ENCODE measurements at regions not wholly inside any gene's neighbourhood (a gene's known extent, or its start where the extent isn't known, plus 50 kb on each side); places are given as distances from the start of the nearest gene placed in this dataset.

DNA sequence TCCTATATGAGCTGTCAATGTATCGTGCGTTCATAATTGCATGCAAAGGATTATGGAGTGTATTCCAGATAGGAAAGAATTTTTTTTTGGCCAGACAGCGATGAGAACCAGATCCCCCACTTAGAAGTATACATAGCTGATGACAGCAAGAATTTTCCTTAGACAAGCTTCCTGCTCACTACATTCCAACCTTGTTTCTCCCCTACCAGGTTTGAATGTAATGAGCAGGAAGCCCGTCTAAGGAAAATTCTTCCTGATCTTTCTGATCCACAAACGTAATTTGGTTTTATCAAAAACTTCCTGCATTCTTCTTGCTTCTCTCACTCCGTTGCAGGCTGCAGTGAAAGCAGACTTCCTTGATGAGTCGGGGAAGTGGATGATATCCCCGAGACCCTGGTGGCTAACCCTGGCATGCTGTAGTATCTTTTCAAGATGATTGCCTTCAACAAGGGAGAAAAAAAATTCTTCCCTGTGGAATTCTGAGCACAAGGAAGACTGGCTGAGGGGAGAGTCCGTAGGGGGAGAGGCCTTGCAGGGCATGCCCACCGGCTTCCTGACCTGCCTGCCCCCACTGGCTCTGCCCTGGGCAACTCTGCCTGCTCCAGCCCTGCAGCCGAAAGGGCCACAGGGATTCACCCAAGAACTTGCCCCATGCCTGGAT is 243.1 kb downstream of the TLE3 start:
- Histone ChIP-seq H3K9me3 (ENCODE audit: low read length) (peaks cover 2% of the 10 kb centered on the region), H3K4me3 (ENCODE audit: low read length) (no peak overlapping the region), H3K27me3 (ENCODE audit: insufficient read depth, low read length) (peaks cover 45% of the 10 kb centered on the region), H3K36me3 (ENCODE audit: insufficient read depth, low read length) (no peaks in the 10 kb centered on the region), H3K4me1 (ENCODE audit: insufficient read depth, low read length) (peaks cover 4% of the 10 kb centered on the region), H2AFZ (ENCODE audit: low read depth, low read length) (no peak overlapping the region)

DNA sequence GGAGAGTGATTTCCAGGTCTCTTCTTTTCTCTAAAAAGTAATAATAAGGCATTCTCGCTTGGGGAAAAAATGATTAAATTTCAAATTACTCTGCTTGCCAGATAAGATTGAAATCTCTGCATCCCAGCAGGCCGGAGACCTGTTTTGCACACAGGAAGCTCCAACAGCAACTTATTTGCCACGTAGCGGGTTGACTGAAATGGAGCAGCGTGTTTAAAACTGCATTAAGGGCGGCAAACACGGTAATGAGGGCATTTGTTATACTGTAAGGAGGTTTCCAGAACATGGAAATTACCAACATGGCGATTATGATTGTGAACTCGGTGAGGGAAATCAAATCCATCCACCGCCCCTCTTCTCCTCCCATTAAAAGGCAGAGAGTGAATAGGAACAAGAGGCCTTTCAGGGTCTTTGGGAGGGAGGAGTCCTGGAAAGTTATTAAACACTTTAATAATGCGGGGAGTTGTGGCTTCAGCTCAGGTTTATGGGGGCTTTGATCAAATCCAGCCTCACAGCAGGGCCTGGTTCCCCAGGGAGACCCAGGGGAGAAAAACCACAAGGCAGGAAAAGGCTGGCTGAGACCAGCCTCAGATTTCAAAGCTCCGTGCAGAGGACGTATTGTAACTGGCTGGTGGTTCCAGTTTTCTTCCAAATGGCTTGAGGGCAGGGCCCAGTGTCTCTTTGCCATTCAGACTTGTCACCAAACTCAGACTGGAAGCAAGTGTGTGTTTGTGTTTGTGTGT is 242.3 kb downstream of the TLE3 start:
- H3K36me3 ChIP-seq (ENCODE audit: insufficient read depth, low read length) = no peaks in the 10 kb centered on the region
- H3K4me3 ChIP-seq (ENCODE audit: low read length) = no peak overlapping the region
- no peak overlapping the region for H2AFZ ChIP-seq (ENCODE audit: low read depth, low read length)
- H3K9me3 ChIP-seq (ENCODE audit: low read length) = no peaks in the 10 kb centered on the region
- peaks cover 4% of the 10 kb centered on the region for H3K4me1 ChIP-seq (ENCODE audit: insufficient read depth, low read length)
- H3K27me3 ChIP-seq (ENCODE audit: insufficient read depth, low read length) = peaks cover 44% of the 10 kb centered on the region

DNA sequence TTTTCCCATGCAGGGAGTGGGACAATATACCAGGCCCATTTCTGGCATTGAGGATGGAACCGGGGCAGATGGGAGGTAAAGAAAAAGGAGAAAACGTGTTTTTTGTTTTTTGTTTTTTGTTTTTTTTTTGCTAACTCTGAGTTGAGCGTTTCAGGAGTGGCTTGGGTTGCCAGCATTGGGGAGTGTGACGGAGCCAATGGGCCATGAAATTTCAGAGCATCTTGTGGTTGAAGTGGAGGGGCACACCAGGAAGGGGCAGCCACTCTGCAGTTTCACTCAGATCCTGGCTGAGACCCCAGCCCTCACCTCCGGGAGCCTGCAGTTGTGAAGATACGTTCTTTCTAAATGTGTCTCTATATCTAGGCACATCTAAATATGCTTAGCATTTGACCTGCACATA is 240.5 kb downstream of the TLE3 start:
- H2AFZ ChIP-seq (ENCODE audit: low read depth, low read length) = no peak overlapping the region
- H3K27me3 ChIP-seq (ENCODE audit: insufficient read depth, low read length) = peaks cover 35% of the 10 kb centered on the region
- no peaks in the 10 kb centered on the region for H3K9me3 ChIP-seq (ENCODE audit: low read length)
- H3K4me1 ChIP-seq (ENCODE audit: insufficient read depth, low read length) = peaks cover 4% of the 10 kb centered on the region
- no peak overlapping the region for H3K4me3 ChIP-seq (ENCODE audit: low read length)
- H3K36me3 ChIP-seq (ENCODE audit: insufficient read depth, low read length) = no peaks in the 10 kb centered on the region

DNA sequence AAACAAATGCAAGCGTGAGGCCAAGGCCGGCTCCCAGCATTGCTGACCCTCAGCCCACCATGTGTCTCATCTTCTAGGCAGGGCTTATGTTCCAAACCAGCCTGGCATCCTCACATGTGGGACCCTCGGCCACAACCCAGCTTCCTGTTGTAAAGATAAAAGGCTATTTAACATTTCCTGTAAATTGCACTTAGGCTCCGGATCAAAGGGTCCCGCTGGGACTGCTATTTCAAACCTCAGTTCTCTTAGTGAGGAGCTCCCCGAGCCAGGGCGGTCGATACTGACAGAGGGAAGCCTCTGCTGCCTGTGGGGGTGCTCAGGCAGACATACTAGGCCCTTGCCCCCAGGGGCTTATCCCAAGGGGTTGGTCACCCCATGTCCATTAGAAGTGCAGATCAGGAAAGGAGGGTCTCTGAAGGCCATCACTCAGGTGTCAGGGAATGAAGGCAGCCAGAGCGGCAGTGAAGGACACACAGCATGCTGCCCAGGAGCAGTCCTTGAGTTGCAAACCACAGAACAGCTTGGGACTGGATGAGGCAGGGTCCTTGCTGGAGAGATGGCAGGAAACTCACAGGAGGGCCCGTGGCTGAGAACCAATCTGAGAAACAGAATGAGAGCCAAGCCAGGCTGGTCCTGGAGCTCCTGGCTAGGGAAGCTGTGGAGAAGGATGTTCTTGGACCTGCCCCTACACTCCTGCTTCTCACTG is 239.9 kb downstream of the TLE3 start:
- Histone ChIP-seq H3K4me3 (ENCODE audit: low read length) (no peak overlapping the region), H3K4me1 (ENCODE audit: insufficient read depth, low read length) (peaks cover 4% of the 10 kb centered on the region), H3K36me3 (ENCODE audit: insufficient read depth, low read length) (no peaks in the 10 kb centered on the region), H2AFZ (ENCODE audit: low read depth, low read length) (no peak overlapping the region), H3K27me3 (ENCODE audit: insufficient read depth, low read length) (peaks cover 30% of the 10 kb centered on the region), H3K9me3 (ENCODE audit: low read length) (no peaks in the 10 kb centered on the region)

DNA sequence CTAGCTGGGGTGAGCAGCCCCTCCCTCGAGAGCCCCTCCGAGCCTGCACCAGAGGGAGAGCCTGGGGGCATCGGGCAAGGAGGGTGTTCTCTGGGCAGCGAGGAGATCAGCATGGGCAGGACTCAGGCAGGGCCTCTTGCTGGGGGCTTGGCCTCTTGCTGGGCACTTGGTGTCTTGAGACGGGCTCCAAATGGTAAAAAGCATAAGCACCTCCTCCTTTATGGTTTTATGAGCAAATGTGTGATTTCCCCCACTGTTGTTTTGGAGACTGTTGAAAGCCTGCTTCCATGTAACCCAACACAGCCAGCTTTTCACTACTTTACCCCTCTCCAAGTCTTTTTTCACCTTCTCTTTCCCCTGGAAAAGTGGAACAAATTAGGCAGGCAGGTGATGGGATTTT is 239.3 kb downstream of the TLE3 start:
- Histone ChIP-seq H2AFZ (ENCODE audit: low read depth, low read length) (no peak overlapping the region), H3K27me3 (ENCODE audit: insufficient read depth, low read length) (peaks cover 30% of the 10 kb centered on the region), H3K4me3 (ENCODE audit: low read length) (no peak overlapping the region), H3K9me3 (ENCODE audit: low read length) (no peaks in the 10 kb centered on the region), H3K4me1 (ENCODE audit: insufficient read depth, low read length) (peaks cover 2% of the 10 kb centered on the region), H3K36me3 (ENCODE audit: insufficient read depth, low read length) (no peaks in the 10 kb centered on the region)

DNA sequence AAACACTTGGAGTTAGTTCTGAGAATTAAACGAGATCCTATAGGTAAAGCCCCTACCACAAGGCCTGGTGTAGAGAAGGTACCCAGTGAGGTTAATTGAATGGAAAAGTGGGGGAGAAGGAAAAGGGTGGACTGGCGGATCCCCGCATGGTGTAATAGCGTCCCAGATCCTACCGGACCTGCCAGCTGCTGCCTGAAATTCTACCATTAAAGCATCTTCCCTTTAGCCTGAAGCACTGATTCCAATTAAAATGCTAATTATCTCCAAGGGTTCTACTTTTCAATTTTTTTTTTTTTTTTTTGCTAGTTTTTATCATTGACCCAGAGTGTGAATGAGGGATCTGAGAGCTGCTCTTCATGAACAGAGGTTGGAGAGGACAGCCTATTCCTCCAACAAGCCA is 237.9 kb downstream of the TLE3 start:
- no peak overlapping the region for H2AFZ ChIP-seq (ENCODE audit: low read depth, low read length)
- no peaks in the 10 kb centered on the region for H3K4me1 ChIP-seq (ENCODE audit: insufficient read depth, low read length)
- no peaks in the 10 kb centered on the region for H3K9me3 ChIP-seq (ENCODE audit: low read length)
- H3K27me3 ChIP-seq (ENCODE audit: insufficient read depth, low read length) = peaks cover 28% of the 10 kb centered on the region
- no peaks in the 10 kb centered on the region for H3K36me3 ChIP-seq (ENCODE audit: insufficient read depth, low read length)
- no peak overlapping the region for H3K4me3 ChIP-seq (ENCODE audit: low read length)

DNA sequence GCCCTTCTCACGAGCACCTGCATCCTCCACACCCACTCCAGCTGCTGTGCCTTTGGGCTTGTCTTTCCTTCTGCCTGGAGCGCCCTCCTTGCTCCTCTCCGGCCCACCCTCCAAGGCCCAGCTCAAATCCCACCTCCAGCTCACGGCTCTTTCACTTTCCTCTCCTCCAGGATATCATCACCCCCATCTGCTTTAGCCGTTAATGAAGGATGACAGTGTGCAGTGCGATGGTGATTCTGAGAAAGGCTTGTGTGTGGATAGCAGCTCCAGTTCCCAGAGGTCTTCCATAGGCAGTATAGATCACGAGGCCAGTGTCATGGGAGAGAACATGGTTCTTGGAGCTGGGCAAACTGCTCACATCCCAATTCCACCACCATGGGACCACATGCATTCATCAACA is 237.4 kb downstream of the TLE3 start:
- H3K9me3 ChIP-seq (ENCODE audit: low read length) = no peaks in the 10 kb centered on the region
- no peaks in the 10 kb centered on the region for H3K36me3 ChIP-seq (ENCODE audit: insufficient read depth, low read length)
- no peak overlapping the region for H3K4me3 ChIP-seq (ENCODE audit: low read length)
- H2AFZ ChIP-seq (ENCODE audit: low read depth, low read length) = no peak overlapping the region
- H3K27me3 ChIP-seq (ENCODE audit: insufficient read depth, low read length) = peaks cover 26% of the 10 kb centered on the region
- no peaks in the 10 kb centered on the region for H3K4me1 ChIP-seq (ENCODE audit: insufficient read depth, low read length)

DNA sequence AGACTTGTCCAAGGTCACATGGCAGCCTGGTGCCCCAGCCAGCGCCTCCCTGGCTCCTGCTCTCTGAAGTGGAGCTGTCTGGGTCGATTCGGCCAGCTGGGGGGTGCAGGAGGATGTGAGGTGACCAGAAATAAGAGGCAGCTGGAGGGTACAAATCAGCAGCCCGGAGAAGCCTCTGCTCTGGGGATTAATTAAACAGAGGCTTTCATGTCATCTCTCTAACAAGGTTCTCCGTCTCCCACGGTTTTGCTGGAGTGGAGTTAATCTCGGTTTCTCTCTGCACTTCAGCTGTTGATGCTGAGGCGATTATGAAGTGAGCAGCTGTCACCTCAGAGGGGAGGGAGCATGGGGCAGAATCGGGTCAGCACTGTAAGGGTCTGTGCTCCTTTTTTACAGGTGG is 236.8 kb downstream of the TLE3 start:
- Histone ChIP-seq H2AFZ (ENCODE audit: low read depth, low read length) (no peak overlapping the region), H3K27me3 (ENCODE audit: insufficient read depth, low read length) (peaks cover 21% of the 10 kb centered on the region), H3K9me3 (ENCODE audit: low read length) (no peaks in the 10 kb centered on the region), H3K4me1 (ENCODE audit: insufficient read depth, low read length) (no peaks in the 10 kb centered on the region), H3K36me3 (ENCODE audit: insufficient read depth, low read length) (no peaks in the 10 kb centered on the region), H3K4me3 (ENCODE audit: low read length) (no peak overlapping the region)

DNA sequence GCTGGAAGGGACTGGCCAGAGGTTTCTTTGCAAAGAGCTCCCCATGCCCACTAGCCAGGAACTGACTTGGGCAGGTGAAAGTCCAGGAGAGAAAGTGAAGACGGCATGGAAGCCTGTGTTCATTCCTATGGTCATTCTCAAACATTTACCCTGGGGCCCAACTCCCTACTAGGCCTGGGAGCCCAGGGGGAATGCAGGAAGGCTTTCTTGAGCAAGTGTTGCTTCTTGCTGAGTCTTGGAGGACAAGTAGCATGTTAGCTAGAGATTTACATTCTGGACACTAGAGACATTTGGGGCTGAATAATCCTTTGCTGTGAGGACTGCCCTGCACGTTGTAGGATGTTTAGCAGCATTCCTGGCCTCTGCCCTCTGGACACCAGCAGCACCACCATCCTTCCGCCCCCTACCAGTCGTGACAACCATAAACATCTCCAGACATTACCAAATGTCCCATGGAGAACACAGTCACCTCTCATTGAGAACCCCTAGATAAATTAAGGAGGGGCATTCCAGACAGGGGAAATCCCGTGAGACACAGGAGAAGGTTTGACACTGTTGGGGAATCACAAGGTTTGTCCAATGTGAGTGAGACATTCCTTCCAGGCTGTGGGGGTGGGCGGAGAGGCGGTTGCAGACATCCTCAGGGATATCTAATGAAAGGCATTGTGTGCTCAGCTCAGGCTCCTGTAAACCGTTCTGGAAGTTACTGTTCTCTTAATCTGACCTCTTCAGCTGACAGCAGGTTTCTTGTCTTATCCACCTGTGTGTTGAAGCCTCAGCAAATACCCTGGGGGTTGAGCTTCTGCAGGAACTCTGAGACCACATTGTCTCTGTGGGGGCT is 236.2 kb downstream of the TLE3 start:
- H3K27me3 ChIP-seq (ENCODE audit: insufficient read depth, low read length) = peaks cover 19% of the 10 kb centered on the region
- no peaks in the 10 kb centered on the region for H3K9me3 ChIP-seq (ENCODE audit: low read length)
- no peak overlapping the region for H3K4me3 ChIP-seq (ENCODE audit: low read length)
- H2AFZ ChIP-seq (ENCODE audit: low read depth, low read length) = no peak overlapping the region
- no peaks in the 10 kb centered on the region for H3K4me1 ChIP-seq (ENCODE audit: insufficient read depth, low read length)
- no peaks in the 10 kb centered on the region for H3K36me3 ChIP-seq (ENCODE audit: insufficient read depth, low read length)

DNA sequence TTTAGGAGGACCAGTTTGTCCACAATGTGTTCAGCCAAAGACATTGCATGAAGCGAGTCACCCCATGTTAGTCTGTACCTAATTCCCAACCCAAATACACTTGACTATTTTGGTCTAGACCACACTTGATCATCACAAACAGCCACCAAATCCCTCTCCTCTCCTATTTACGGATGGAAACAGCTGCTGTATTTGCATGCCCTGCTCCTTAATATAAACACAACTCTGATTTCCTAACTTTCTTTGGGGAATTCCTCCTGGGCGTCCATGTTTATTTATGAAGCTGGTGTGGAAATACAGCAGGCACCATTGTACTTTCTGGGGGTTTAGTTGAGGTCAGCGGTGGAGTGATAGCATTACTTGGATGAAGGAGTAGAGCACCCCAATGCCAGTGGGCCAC is 235.2 kb downstream of the TLE3 start:
- Histone ChIP-seq H3K4me1 (ENCODE audit: insufficient read depth, low read length) (no peaks in the 10 kb centered on the region), H2AFZ (ENCODE audit: low read depth, low read length) (no peak overlapping the region), H3K4me3 (ENCODE audit: low read length) (no peak overlapping the region), H3K9me3 (ENCODE audit: low read length) (no peaks in the 10 kb centered on the region), H3K36me3 (ENCODE audit: insufficient read depth, low read length) (no peaks in the 10 kb centered on the region), H3K27me3 (ENCODE audit: insufficient read depth, low read length) (peaks cover 11% of the 10 kb centered on the region)

DNA sequence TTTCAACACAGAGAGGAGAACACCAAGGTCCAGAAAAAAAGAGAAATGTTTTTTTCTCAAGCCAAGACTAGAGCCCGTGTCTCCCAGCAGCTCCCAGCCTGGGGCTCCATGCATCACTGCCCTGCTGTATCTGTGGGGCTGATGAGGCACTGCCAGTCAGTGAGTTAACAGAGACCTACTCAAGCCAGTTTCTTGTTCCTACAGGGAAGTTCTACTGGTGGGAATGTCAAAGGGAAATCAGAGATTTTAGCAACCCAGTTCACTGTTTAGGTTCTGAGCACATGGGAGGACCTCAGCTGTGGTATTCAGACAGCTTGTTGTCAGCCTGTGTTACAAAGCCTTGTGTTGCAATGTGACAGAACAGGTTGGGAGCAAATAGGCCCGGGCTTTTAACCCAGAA is 234.3 kb downstream of the TLE3 start:
- no peaks in the 10 kb centered on the region for H3K36me3 ChIP-seq (ENCODE audit: insufficient read depth, low read length)
- no peaks in the 10 kb centered on the region for H3K9me3 ChIP-seq (ENCODE audit: low read length)
- H3K4me3 ChIP-seq (ENCODE audit: low read length) = no peak overlapping the region
- H2AFZ ChIP-seq (ENCODE audit: low read depth, low read length) = no peak overlapping the region
- H3K4me1 ChIP-seq (ENCODE audit: insufficient read depth, low read length) = no peaks in the 10 kb centered on the region
- peaks cover 6% of the 10 kb centered on the region for H3K27me3 ChIP-seq (ENCODE audit: insufficient read depth, low read length)

DNA sequence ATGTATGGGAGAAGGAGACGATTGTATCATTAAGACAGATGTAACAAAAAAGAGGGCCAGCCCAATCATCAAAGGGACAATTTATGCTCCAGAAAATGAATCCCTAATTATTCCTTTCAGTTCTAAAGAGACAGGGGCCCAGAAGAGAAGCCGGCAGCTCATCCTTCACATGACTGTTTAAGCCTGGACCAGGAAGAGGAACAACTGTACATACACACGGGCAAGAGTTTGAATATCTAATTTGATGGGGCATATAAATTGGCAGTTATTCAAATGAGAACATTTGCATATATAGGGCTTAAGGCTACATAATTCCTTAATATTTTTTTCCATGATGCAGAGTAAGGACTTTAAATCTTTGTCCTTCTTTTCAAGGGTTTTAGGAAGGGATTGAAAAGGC is 232.3 kb downstream of the TLE3 start:
- Histone ChIP-seq H3K9me3 (ENCODE audit: low read length) (no peaks in the 10 kb centered on the region), H2AFZ (ENCODE audit: low read depth, low read length) (no peak overlapping the region), H3K36me3 (ENCODE audit: insufficient read depth, low read length) (no peaks in the 10 kb centered on the region), H3K4me1 (ENCODE audit: insufficient read depth, low read length) (no peaks in the 10 kb centered on the region), H3K4me3 (ENCODE audit: low read length) (no peak overlapping the region), H3K27me3 (ENCODE audit: insufficient read depth, low read length) (peaks cover 5% of the 10 kb centered on the region)

DNA sequence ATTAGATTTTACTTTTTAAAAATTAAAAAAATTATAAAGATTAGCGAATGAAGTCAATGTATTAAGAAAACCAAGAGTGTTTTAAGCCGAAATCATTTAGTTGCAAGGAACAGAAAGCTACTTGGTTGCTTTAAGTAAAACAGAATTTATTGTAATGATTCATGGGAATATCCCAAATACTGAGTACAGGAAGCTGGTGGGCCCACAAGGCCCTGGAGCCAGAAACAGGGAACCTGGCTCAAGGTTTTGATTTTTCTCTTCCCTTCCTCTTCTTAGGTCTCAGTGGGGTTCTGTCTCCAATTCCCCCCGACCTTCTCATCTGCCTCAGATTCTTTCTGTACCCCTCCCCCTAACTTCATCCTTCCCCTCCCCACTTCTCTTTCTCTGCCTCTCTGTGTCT is 229.0 kb downstream of the TLE3 start:
- no peak overlapping the region for H2AFZ ChIP-seq (ENCODE audit: low read depth, low read length)
- peaks cover 3% of the 10 kb centered on the region for H3K27me3 ChIP-seq (ENCODE audit: insufficient read depth, low read length)
- H3K36me3 ChIP-seq (ENCODE audit: insufficient read depth, low read length) = no peaks in the 10 kb centered on the region
- no peaks in the 10 kb centered on the region for H3K4me1 ChIP-seq (ENCODE audit: insufficient read depth, low read length)
- H3K4me3 ChIP-seq (ENCODE audit: low read length) = no peak overlapping the region
- H3K9me3 ChIP-seq (ENCODE audit: low read length) = no peaks in the 10 kb centered on the region

All from neuron (in vitro differentiated cells).